IPS DF 19.7 (cell line): ENCODE measurements at regions not wholly inside any gene's neighbourhood (a gene's known extent, or its start where the extent isn't known, plus 50 kb on each side); places are given as distances from the start of the nearest gene placed in this dataset.
"Not testable (repeated sequence)": the region's sequence is repeated elsewhere in the genome, so short reads cannot be mapped to it uniquely, and the experiment has no call there.

Experiments used
- DNase-seq: peaks from one replicate; pipeline ENCODE4 v3.0.0-alpha.2; 2013; ENCODE audit warnings: low read depth, low spot score

- no peak for DNase-seq
Measured at GRCh38 chr16:29310852-29311314, 95.6 kb downstream of the NPIPB11 start.

GRCh38 chr16:29310243-29310642, 96.3 kb downstream of the NPIPB11 start:
- DNase-seq: not testable (repeated sequence)

- DNase-seq: not testable (repeated sequence)
Measured at GRCh38 chr16:29309601-29310000, 96.9 kb downstream of the NPIPB11 start.

- no peak for DNase-seq
Measured at GRCh38 chr16:29308644-29309546, 97.6 kb downstream of the NPIPB11 start.

- no peak for DNase-seq
Measured at GRCh38 chr16:29307598-29308507, 98.7 kb downstream of the NPIPB11 start.

GRCh38 chr16:29306943-29307597, 99.4 kb downstream of the NPIPB11 start:
- no peak for DNase-seq

- DNase-seq: no peak
Measured at GRCh38 chr16:29306201-29306600, 100.3 kb downstream of the NPIPB11 start.

GRCh38 chr16:29305018-29305417, 101.5 kb downstream of the NPIPB11 start:
- DNase-seq: not testable (repeated sequence)

GRCh38 chr16:29304251-29304650, 102.3 kb downstream of the NPIPB11 start:
- DNase-seq: no peak

- DNase-seq: no peak
Measured at GRCh38 chr16:29303520-29303919, 103.0 kb downstream of the NPIPB11 start.

- no peak for DNase-seq
Measured at GRCh38 chr16:29302976-29303375, 103.5 kb downstream of the NPIPB11 start.

- DNase-seq: not testable (repeated sequence)
Measured at GRCh38 chr16:29302433-29302832, 104.1 kb downstream of the NPIPB11 start.

- DNase-seq: not testable (repeated sequence)
Measured at GRCh38 chr16:29301662-29302285, 104.7 kb downstream of the NPIPB11 start.

GRCh38 chr16:29300541-29301535, 105.7 kb downstream of the NPIPB11 start:
- DNase-seq: not testable (repeated sequence)

GRCh38 chr16:29300030-29300491, 106.5 kb downstream of the NPIPB11 start:
- not testable (repeated sequence) for DNase-seq

GRCh38 chr16:29298997-29299396, 107.5 kb downstream of the NPIPB11 start:
- not testable (repeated sequence) for DNase-seq

GRCh38 chr16:29298307-29298706, 108.2 kb downstream of the NPIPB11 start:
- DNase-seq: not testable (repeated sequence)

- not testable (repeated sequence) for DNase-seq
Measured at GRCh38 chr16:29297809-29298177, 108.7 kb downstream of the NPIPB11 start.

GRCh38 chr16:29297144-29297808, 109.2 kb downstream of the NPIPB11 start:
- DNase-seq: not testable (repeated sequence)
